ENCODE measurements at regions not wholly inside any gene's neighbourhood (a gene's known extent, or its start where the extent isn't known, plus 50 kb on each side); places are given as distances from the start of the nearest gene placed in this dataset.

DNA sequence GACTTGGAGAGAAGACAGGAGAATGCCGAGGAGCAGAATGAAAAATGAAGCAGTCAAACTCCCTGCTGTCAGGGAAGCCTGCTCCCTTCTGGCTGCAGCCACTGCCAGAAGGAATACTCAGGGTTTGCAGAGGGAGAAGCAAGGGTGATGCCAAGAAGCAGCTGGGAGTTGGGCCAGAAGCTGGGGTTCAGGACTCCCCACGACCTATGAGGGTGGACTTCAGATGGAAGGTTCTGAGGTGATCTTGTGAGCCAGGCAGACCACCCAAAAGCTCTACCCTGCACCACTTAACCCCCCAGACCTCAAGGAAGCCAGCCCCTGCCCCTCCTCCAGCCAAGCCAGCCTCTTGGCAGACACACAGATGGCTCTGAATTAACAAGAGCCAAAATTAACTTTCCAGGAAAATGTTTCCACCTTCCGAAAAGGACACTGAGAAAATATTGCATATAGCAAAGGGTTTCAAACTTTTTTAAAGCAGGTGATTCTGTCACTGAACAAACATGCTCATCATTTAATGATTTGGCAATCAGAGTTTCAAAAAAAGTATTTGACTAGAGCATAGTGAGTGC, 126.0 kb upstream of the ERCC4 start (continued):
- TF ChIP-seq, protein P1, sequence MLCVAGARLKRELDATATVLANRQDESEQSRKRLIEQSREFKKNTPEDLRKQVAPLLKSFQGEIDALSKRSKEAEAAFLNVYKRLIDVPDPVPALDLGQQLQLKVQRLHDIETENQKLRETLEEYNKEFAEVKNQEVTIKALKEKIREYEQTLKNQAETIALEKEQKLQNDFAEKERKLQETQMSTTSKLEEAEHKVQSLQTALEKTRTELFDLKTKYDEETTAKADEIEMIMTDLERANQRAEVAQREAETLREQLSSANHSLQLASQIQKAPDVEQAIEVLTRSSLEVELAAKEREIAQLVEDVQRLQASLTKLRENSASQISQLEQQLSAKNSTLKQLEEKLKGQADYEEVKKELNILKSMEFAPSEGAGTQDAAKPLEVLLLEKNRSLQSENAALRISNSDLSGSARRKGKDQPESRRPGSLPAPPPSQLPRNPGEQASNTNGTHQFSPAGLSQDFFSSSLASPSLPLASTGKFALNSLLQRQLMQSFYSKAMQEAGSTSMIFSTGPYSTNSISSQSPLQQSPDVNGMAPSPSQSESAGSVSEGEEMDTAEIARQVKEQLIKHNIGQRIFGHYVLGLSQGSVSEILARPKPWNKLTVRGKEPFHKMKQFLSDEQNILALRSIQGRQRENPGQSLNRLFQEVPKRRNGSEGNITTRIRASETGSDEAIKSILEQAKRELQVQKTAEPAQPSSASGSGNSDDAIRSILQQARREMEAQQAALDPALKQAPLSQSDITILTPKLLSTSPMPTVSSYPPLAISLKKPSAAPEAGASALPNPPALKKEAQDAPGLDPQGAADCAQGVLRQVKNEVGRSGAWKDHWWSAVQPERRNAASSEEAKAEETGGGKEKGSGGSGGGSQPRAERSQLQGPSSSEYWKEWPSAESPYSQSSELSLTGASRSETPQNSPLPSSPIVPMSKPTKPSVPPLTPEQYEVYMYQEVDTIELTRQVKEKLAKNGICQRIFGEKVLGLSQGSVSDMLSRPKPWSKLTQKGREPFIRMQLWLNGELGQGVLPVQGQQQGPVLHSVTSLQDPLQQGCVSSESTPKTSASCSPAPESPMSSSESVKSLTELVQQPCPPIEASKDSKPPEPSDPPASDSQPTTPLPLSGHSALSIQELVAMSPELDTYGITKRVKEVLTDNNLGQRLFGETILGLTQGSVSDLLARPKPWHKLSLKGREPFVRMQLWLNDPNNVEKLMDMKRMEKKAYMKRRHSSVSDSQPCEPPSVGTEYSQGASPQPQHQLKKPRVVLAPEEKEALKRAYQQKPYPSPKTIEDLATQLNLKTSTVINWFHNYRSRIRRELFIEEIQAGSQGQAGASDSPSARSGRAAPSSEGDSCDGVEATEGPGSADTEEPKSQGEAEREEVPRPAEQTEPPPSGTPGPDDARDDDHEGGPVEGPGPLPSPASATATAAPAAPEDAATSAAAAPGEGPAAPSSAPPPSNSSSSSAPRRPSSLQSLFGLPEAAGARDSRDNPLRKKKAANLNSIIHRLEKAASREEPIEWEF (IDR thresholded peaks at IDR 0.05; ENCODE audit: insufficient replicate concordance, low read depth, low read length) = no peak
- TF ChIP-seq MYC (IDR thresholded peaks at IDR 0.05; ENCODE audit: insufficient read depth, insufficient read length, insufficient replicate concordance, low read length, severe bottlenecking) (no peak), WRNIP1 (IDR thresholded peaks at IDR 0.05; ENCODE audit: borderline replicate concordance, low read depth, low read length) (no peak)

DNA sequence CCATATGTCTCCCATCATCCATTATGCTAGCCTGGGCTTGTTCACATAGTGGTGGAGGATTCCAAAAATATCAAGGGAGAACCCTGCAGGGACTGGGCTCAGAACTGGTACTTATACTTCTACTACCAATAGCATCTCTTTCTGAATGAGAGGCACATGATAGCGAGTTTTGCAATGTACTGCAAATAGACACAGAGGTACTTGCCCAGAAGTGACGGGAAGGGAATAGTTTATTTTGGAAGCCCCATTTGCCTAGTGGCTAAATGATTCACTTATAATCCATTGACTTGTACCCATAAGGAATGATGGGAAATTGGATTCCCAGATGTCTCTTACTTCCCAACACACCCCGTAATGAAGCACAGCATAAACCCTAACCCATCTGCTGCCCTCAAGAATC, 124.8 kb upstream of the ERCC4 start:
- Histone ChIP-seq H4K20me1 (ENCODE audit: control insufficient read depth, insufficient read depth) (no peaks in the 10 kb centered on the region), H2AFZ (ENCODE audit: control insufficient read depth, low read depth, low read length) (no peak overlapping the region), H3K4me3 (no peak overlapping the region), H3K27me3 (replicated peaks in 1 of 2; ENCODE audit: control insufficient read depth in 2 of 2, insufficient read depth in 2 of 2, low read length in 1 of 2) (no peaks in the 10 kb centered on the region), H3K27ac (ENCODE audit: control insufficient read depth, insufficient read depth) (no peak overlapping the region), H3K79me2 (ENCODE audit: control insufficient read depth, insufficient read depth, low read length) (no peaks in the 10 kb centered on the region), H3K9me3 (replicated peaks; ENCODE audit: control insufficient read depth, insufficient read depth, low read length) (no peaks in the 10 kb centered on the region), H3K9ac (ENCODE audit: control insufficient read depth, insufficient read depth, low read length) (no peak overlapping the region), H3K4me1 (ENCODE audit: control insufficient read depth, insufficient read depth, low read length) (no peaks in the 10 kb centered on the region), H3K36me3 (ENCODE audit: control insufficient read depth in 2 of 2, insufficient read depth in 2 of 2, low read length in 1 of 2) (no peaks in the 10 kb centered on the region), H3K4me2 (ENCODE audit: control insufficient read depth, insufficient read depth) (no peak overlapping the region)
- DNase-seq (ENCODE audit: low read depth, low spot score) (no peak), ATAC-seq (no peak), FAIRE-seq (no peak)
- TF ChIP-seq NFXL1 (IDR thresholded peaks at IDR 0.05; ENCODE audit: borderline replicate concordance) (no peak), NR2C2 (IDR thresholded peaks at IDR 0.05; ENCODE audit: borderline replicate concordance, control insufficient read depth, insufficient read length, low read depth) (no peak), IKZF1 (conservative IDR thresholded peaks at IDR 0.05) (no peak), TAF1 (IDR thresholded peaks at IDR 0.05; ENCODE audit: borderline replicate concordance, low read depth, low read length) (no peak), RFX5 (IDR thresholded peaks at IDR 0.05; ENCODE audit: low read depth, low read length) (no peak), MTA2 (IDR thresholded peaks at IDR 0.05; ENCODE audit: low read depth) (no peak), EZH2 (IDR thresholded peaks at IDR 0.05; ENCODE audit: borderline replicate concordance, control insufficient read depth, low read depth, low read length) (no peak)
- TF ChIP-seq, protein P2, sequence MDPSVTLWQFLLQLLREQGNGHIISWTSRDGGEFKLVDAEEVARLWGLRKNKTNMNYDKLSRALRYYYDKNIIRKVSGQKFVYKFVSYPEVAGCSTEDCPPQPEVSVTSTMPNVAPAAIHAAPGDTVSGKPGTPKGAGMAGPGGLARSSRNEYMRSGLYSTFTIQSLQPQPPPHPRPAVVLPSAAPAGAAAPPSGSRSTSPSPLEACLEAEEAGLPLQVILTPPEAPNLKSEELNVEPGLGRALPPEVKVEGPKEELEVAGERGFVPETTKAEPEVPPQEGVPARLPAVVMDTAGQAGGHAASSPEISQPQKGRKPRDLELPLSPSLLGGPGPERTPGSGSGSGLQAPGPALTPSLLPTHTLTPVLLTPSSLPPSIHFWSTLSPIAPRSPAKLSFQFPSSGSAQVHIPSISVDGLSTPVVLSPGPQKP (IDR thresholded peaks at IDR 0.05; ENCODE audit: low read depth, low read length) = no peak
- intact Hi-C loops (cut with micrococcal nuclease; ENCODE audit: unreplicated experiment) (no loop called here), in situ Hi-C loops (cut with MboI) (no loop called here)
- ChIA-PET CTCF (no interaction called here), SMC1A (ENCODE audit: uncharacterized antibody, unreplicated experiment) (no interaction called here), RAD21 (ENCODE audit: unreplicated experiment) (no interaction called here), POLR2A (no interaction called here)
- no TSS peak for BruUV-seq (replicated peaks)
- WGBS (ENCODE audit: insufficient coverage, insufficient replicate concordance, low lambda C conversion rate, missing lambda C conversion rate) = 3% methylated on average over 3 of the region's 3 CpGs
